SK-N-SH treated with all-trans-retinoic acid at 6 μM for 48 hours (cell line): ENCODE measurements at regions not wholly inside any gene's neighbourhood (a gene's known extent, or its start where the extent isn't known, plus 50 kb on each side); places are given as distances from the start of the nearest gene placed in this dataset.

ENCODE experiments used
- ATAC-seq: fragments of 200-7000 bp; cut with Tn5 transposase; 3 replicates; pipeline ENCODE4 v1.9.1; 2020; ENCODE audit warnings: mild to moderate bottlenecking, moderate library complexity
- ARNTL ChIP-seq: fragments of 450-650 bp; formaldehyde crosslinking; IDR thresholded peaks from 2 replicates; pipeline ENCODE4 v1.5.0; 2020; ENCODE audit warnings: low read depth, mild to moderate bottlenecking, moderate library complexity, borderline replicate concordance
- BACH2 ChIP-seq: fragments of 250-450 bp; sonication (Bioruptor Pico); IDR thresholded peaks from 2 replicates; pipeline ENCODE4 v1.9.0; 2021; ENCODE audit warnings: mild to moderate bottlenecking, borderline replicate concordance
- CREB5 ChIP-seq: fragments of 250-450 bp; sonication (Bioruptor Pico); IDR thresholded peaks from 2 replicates; pipeline ENCODE4 v1.5.1; 2020; ENCODE audit warnings: low read depth, mild to moderate bottlenecking, moderate library complexity
- CSDC2 ChIP-seq: fragments of 250-450 bp; sonication (Bioruptor Pico); IDR thresholded peaks from 2 replicates; pipeline ENCODE4 v1.5.0; 2020; ENCODE audit warnings: mild to moderate bottlenecking, moderate library complexity
- CSRNP3 ChIP-seq: fragments of 250-450 bp; sonication (Bioruptor Pico); IDR thresholded peaks from 2 replicates; pipeline ENCODE4 v1.5.1; 2021; ENCODE audit warnings: mild to moderate bottlenecking, moderate library complexity
- ESRRG ChIP-seq: fragments of 250-450 bp; sonication (Bioruptor Pico); IDR thresholded peaks from 2 replicates; pipeline ENCODE4 v1.6.1; 2021; ENCODE audit warnings: mild to moderate bottlenecking
- GLIS3 ChIP-seq: fragments of 250-450 bp; sonication (Bioruptor Pico); IDR thresholded peaks from 2 replicates; pipeline ENCODE4 v1.5.0; 2020; ENCODE audit warnings: mild to moderate bottlenecking, moderate library complexity
- ISL1 ChIP-seq: fragments of 250-450 bp; sonication (Bioruptor Pico); IDR thresholded peaks from 2 replicates; pipeline ENCODE4 v2.1.2; 2022; ENCODE audit warnings: mild to moderate bottlenecking, moderate library complexity
- OSR1 ChIP-seq: fragments of 250-450 bp; sonication (Bioruptor Pico); IDR thresholded peaks from 2 replicates; pipeline ENCODE4 v1.8.0; 2022; ENCODE audit warnings: moderate library complexity, mild to moderate bottlenecking, inconsistent platforms
- PATZ1 ChIP-seq: fragments of 250-450 bp; sonication (Bioruptor Pico); IDR thresholded peaks from 2 replicates; pipeline ENCODE4 v1.8.0; 2020; ENCODE audit warnings: mild to moderate bottlenecking, moderate library complexity, borderline replicate concordance
- POU6F1 ChIP-seq: fragments of 250-450 bp; sonication (Bioruptor Pico); IDR thresholded peaks from 2 replicates; pipeline ENCODE4 v1.8.0; 2021; ENCODE audit warnings: low read depth, mild to moderate bottlenecking, moderate library complexity, borderline replicate concordance
- RARB ChIP-seq: fragments of 250-450 bp; sonication (Bioruptor Pico); IDR thresholded peaks from 2 replicates; pipeline ENCODE4 v1.8.0; 2021; ENCODE audit warnings: mild to moderate bottlenecking, moderate library complexity
- SNAI2 ChIP-seq: fragments of 250-450 bp; sonication (Bioruptor Pico); IDR thresholded peaks from 2 replicates; pipeline ENCODE4 v1.5.0; 2020; ENCODE audit warnings: mild to moderate bottlenecking, moderate library complexity
- TCF4 ChIP-seq: fragments of 250-450 bp; sonication (Bioruptor Pico); IDR thresholded peaks from 2 replicates; pipeline ENCODE4 v1.8.0; 2021; ENCODE audit warnings: mild to moderate bottlenecking, moderate library complexity, borderline replicate concordance
- TOX ChIP-seq: fragments of 250-450 bp; sonication (Bioruptor Pico); IDR thresholded peaks from 2 replicates; pipeline ENCODE4 v1.8.0; 2021; ENCODE audit warnings: mild to moderate bottlenecking, moderate library complexity, borderline replicate concordance
- ZC3H10 ChIP-seq: fragments of 250-450 bp; sonication (Bioruptor Pico); IDR thresholded peaks from 2 replicates; pipeline ENCODE4 v1.5.1; 2021; ENCODE audit warnings: mild to moderate bottlenecking, moderate library complexity
- ZFP3 ChIP-seq: fragments of 250-450 bp; sonication (Bioruptor Pico); IDR thresholded peaks from 2 replicates; pipeline ENCODE4 v1.5.0; 2020; ENCODE audit warnings: mild to moderate bottlenecking, moderate library complexity
- ZFP30 ChIP-seq: fragments of 450-650 bp; formaldehyde crosslinking; IDR thresholded peaks from 2 replicates; pipeline ENCODE4 v1.5.0; 2022; ENCODE audit warnings: mild to moderate bottlenecking, moderate library complexity
- ZNF565 ChIP-seq: fragments of 450-650 bp; formaldehyde crosslinking; conservative IDR thresholded peaks from 2 replicates; pipeline ENCODE4 v1.5.0; 2020; ENCODE audit warnings: low read depth, mild to moderate bottlenecking, moderate library complexity
- ZNF70 ChIP-seq: fragments of 450-650 bp; formaldehyde crosslinking; IDR thresholded peaks from 2 replicates; pipeline ENCODE4 v1.5.0; 2020; ENCODE audit warnings: mild to moderate bottlenecking, moderate library complexity
- ZNF8 ChIP-seq: fragments of 450-650 bp; formaldehyde crosslinking; IDR thresholded peaks from 2 replicates; pipeline ENCODE4 v1.5.0; 2020; ENCODE audit warnings: mild to moderate bottlenecking, moderate library complexity
- TF ChIP-seq, protein P1 (sequence below): fragments of 250-450 bp; sonication (Bioruptor Pico); IDR thresholded peaks from 2 replicates; pipeline ENCODE4 v1.5.0; 2020; ENCODE audit warnings: mild to moderate bottlenecking, moderate library complexity

DNA sequence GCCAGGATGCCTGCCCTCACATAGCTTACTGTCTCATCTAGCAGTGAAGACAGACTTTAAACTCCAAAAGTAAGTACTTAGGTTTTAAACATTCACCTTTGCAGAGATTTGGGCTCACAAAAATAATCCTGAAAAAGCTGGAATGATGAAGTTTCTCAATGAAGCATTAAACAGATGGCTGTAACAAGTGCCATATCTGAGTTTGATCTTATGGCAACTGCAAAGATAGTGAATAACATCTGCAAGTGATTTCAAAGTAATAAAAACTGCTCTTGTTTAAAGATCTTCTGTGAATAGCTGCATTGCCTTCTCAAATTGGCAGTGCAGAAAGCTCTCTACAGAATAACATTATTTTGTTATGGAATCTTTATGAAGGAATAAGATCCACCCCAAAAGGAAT, 271.2 kb upstream of the SMIM31 start:
- ATAC-seq, result no peak
- TF ChIP-seq OSR1 (CRISPR knock-in tag) (no peak), TCF4 (CRISPR knock-in tag) (peak; percentile 37; the same call in 1 of the 2 replicates), ZNF565 (CRISPR knock-in tag) (no peak), POU6F1 (CRISPR knock-in tag) (no peak)

DNA sequence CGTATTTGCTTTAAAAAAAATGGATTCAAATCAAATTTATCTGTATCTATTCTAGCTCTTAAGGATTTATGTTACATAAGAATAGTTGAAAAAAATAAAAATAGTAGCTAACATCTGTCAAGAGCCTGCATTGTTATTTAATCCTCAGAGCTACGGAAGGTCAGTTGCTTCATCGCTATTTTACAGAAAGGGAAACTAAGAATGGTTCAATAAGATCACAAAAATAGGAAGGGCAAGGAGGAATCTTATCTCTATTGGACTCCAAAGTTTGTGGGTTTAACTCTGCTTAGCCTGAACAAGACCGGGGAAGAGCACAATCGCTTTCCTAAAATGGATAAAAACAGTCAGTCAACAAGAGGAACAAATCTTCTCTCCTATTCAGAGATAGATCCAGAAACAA, 270.2 kb upstream of the SMIM31 start:
- no peak for ATAC-seq
- TF ChIP-seq, protein P1, sequence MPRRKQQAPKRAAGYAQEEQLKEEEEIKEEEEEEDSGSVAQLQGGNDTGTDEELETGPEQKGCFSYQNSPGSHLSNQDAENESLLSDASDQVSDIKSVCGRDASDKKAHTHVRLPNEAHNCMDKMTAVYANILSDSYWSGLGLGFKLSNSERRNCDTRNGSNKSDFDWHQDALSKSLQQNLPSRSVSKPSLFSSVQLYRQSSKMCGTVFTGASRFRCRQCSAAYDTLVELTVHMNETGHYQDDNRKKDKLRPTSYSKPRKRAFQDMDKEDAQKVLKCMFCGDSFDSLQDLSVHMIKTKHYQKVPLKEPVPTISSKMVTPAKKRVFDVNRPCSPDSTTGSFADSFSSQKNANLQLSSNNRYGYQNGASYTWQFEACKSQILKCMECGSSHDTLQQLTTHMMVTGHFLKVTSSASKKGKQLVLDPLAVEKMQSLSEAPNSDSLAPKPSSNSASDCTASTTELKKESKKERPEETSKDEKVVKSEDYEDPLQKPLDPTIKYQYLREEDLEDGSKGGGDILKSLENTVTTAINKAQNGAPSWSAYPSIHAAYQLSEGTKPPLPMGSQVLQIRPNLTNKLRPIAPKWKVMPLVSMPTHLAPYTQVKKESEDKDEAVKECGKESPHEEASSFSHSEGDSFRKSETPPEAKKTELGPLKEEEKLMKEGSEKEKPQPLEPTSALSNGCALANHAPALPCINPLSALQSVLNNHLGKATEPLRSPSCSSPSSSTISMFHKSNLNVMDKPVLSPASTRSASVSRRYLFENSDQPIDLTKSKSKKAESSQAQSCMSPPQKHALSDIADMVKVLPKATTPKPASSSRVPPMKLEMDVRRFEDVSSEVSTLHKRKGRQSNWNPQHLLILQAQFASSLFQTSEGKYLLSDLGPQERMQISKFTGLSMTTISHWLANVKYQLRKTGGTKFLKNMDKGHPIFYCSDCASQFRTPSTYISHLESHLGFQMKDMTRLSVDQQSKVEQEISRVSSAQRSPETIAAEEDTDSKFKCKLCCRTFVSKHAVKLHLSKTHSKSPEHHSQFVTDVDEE (CRISPR knock-in tag), result no peak
- TF ChIP-seq ZNF565 (CRISPR knock-in tag), result no peak
- TF ChIP-seq RARB (CRISPR knock-in tag), result no peak
- no peak for TF ChIP-seq ZNF8
- TF ChIP-seq ARNTL (CRISPR knock-in tag), result no peak
- TF ChIP-seq ZFP30 (CRISPR knock-in tag), result no peak
- no peak for TF ChIP-seq ESRRG (CRISPR knock-in tag)
- TF ChIP-seq CSRNP3 (CRISPR knock-in tag), result no peak
- TF ChIP-seq SNAI2 (CRISPR knock-in tag), result no peak
- no peak for TF ChIP-seq OSR1 (CRISPR knock-in tag)
- no peak for TF ChIP-seq POU6F1 (CRISPR knock-in tag)
- TF ChIP-seq GLIS3, result no peak
- no peak for TF ChIP-seq PATZ1
- TF ChIP-seq TOX (CRISPR knock-in tag), result no peak
- no peak for TF ChIP-seq TCF4 (CRISPR knock-in tag)
- TF ChIP-seq ZC3H10, result no peak
- no peak for TF ChIP-seq CREB5 (CRISPR knock-in tag)

DNA sequence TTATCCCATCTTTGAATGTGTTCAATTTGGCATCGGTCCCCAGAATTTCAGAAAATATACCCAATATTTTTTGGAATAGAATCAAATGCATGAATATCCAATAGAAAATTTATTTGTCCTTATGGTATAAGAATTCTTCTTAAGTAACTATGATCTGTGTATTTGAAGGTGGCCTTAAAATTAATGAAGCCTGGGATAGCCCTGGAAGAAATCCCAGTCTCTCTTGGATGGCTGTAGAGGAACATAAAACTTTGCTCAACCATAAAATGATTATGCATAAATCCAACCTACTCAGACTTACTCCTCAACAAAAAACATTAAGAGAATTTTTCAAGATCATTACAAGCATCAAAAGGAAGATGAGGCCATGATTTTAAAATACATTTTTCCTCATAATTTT, 269.4 kb upstream of the SMIM31 start:
- no peak for ATAC-seq
- TF ChIP-seq ZNF70 (no peak), ZFP3 (CRISPR knock-in tag) (no peak), PATZ1 (no peak), ISL1 (CRISPR knock-in tag) (no peak), BACH2 (CRISPR knock-in tag) (no peak), OSR1 (CRISPR knock-in tag) (no peak), GLIS3 (no peak), ZNF8 (no peak), CSDC2 (CRISPR knock-in tag) (no peak), ESRRG (CRISPR knock-in tag) (no peak), TOX (CRISPR knock-in tag) (no peak), ARNTL (CRISPR knock-in tag) (no peak), ZFP30 (CRISPR knock-in tag) (no peak), CREB5 (CRISPR knock-in tag) (no peak), ZNF565 (CRISPR knock-in tag) (no peak)
